ENCODE measurements at regions not wholly inside any gene's neighbourhood (a gene's known extent, or its start where the extent isn't known, plus 50 kb on each side); places are given as distances from the start of the nearest gene placed in this dataset.

DNA sequence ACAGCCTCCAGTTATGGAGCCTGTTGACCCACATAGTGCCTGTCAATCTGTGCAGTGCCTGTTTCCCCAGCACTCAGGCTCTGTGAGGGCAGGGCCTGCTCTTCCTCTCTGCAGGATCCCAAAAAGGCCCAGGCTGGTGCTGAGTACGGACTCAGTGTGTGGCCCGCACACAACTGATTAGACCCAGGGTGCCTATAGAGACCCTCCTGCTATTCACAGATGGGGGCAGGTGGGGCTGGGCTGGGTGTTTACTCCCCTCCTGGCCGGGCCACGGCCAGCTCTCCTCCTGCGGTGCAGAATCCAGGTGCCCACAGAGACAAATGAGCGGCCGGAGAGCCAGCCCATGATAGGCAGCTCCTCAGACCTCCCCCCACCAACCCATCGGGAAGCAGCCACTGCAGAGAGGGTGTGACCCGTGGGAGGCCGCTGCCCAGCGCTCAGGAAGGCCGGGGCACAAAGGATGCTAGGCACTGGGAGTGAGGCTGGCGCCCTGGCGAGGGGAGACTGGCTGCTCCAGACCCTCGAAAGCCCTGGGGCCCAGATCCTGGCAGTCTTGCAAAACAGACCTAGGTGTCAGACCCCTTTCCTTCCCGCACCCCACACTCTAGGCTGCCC, 239.0 kb downstream of the CTTN start:
- no peak for DNase-seq (ENCODE audit: low spot score)
- no peaks in the 10 kb centered on the region for H3K27me3 ChIP-seq
- TF ChIP-seq, protein P1, sequence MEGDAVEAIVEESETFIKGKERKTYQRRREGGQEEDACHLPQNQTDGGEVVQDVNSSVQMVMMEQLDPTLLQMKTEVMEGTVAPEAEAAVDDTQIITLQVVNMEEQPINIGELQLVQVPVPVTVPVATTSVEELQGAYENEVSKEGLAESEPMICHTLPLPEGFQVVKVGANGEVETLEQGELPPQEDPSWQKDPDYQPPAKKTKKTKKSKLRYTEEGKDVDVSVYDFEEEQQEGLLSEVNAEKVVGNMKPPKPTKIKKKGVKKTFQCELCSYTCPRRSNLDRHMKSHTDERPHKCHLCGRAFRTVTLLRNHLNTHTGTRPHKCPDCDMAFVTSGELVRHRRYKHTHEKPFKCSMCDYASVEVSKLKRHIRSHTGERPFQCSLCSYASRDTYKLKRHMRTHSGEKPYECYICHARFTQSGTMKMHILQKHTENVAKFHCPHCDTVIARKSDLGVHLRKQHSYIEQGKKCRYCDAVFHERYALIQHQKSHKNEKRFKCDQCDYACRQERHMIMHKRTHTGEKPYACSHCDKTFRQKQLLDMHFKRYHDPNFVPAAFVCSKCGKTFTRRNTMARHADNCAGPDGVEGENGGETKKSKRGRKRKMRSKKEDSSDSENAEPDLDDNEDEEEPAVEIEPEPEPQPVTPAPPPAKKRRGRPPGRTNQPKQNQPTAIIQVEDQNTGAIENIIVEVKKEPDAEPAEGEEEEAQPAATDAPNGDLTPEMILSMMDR (IDR thresholded peaks at IDR 0.05): no peak
- H3K9me3 ChIP-seq: no peaks in the 10 kb centered on the region
- H3K27ac ChIP-seq: no peak overlapping the region
- no peaks in the 10 kb centered on the region for H3K4me1 ChIP-seq
- no peak overlapping the region for H3K4me3 ChIP-seq
- no peaks in the 10 kb centered on the region for H3K36me3 ChIP-seq

DNA sequence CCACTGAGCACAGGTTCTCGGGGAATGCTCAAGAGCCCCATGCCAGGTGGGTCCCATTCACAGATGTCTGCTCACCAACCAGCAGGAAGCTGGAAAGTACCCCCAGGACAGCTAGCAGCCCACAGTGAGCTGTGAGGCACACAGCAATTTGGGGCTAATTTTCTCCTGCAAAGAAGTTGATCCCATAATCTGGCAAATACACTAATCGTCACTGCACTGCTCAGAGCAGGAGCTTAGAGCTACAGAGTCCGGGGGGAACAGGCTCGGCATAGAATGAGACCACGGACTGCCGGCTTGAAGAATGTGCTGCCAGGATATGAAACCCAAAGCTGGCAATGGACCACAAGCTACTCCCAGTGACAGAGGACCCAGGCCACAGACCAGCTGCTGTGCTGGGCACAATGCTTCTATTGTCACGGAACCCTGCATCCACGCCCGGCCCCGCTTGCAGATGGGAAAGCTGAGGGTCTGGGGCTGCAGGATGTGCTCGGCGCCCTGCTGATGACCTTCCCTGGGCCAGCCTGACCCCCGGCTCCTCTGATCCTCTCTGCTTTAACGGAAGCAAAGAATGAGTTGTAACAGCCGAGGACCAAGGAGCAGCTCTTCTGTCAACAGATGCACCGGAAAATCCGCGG, 239.7 kb downstream of the CTTN start:
- Histone ChIP-seq H3K4me1 (no peaks in the 10 kb centered on the region), H3K36me3 (no peaks in the 10 kb centered on the region), H3K9me3 (no peaks in the 10 kb centered on the region), H3K27me3 (no peaks in the 10 kb centered on the region), H3K4me3 (no peak overlapping the region), H3K27ac (no peak overlapping the region)
- TF ChIP-seq, protein P1 (IDR thresholded peaks at IDR 0.05): no peak
- no peak for DNase-seq (ENCODE audit: low spot score)

DNA sequence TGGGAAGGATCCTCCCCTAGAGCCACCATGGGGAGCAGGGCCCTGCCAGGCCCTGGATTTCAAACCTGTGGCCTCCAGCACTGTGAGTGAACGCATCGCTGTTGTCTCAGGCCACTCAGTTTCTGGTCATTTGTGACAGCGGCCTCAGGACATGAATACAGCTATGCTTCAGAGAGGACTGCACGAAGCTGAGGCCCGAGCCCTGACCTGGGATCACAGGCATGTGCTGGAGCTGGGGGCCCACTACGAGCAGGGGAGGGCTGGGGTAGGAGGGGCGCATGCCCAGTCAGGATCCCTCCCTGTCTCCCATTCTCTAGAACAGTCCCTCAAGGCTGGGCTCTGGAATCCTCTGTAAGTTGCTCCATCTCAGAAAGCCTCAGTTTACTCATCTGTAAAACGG, 242.1 kb downstream of the CTTN start:
- H3K9me3 ChIP-seq: no peaks in the 10 kb centered on the region
- no peak overlapping the region for H3K27ac ChIP-seq
- no peak for DNase-seq (ENCODE audit: low spot score)
- H3K36me3 ChIP-seq: no peaks in the 10 kb centered on the region
- no peaks in the 10 kb centered on the region for H3K4me1 ChIP-seq
- TF ChIP-seq, protein P1 (IDR thresholded peaks at IDR 0.05): no peak
- no peaks in the 10 kb centered on the region for H3K27me3 ChIP-seq
- H3K4me3 ChIP-seq: no peak overlapping the region

DNA sequence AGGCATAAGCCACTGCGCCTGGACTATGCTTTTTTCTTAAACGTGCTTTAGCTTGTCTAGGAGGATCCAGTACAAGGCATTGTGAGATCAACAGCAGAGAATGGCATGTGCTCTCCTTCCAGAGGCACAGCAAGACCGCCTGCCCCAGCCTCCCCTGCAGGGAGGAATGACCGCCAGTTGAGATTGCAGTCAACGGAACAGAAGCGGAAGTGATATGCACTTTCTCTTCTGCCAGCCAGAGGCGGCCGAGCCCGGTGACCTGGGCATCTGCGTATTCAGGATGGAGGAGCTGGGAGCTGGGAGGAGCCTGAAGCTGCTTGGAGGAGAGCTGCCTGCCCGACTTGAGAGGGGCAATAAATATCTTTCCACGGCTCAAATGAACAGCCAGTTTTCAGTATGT, 243.0 kb downstream of the CTTN start:
- H3K4me1 ChIP-seq: no peaks in the 10 kb centered on the region
- H3K36me3 ChIP-seq: no peaks in the 10 kb centered on the region
- TF ChIP-seq, protein P1 (IDR thresholded peaks at IDR 0.05): no peak
- no peaks in the 10 kb centered on the region for H3K9me3 ChIP-seq
- H3K27me3 ChIP-seq: no peaks in the 10 kb centered on the region
- no peak for DNase-seq (ENCODE audit: low spot score)
- no peak overlapping the region for H3K4me3 ChIP-seq
- no peak overlapping the region for H3K27ac ChIP-seq

DNA sequence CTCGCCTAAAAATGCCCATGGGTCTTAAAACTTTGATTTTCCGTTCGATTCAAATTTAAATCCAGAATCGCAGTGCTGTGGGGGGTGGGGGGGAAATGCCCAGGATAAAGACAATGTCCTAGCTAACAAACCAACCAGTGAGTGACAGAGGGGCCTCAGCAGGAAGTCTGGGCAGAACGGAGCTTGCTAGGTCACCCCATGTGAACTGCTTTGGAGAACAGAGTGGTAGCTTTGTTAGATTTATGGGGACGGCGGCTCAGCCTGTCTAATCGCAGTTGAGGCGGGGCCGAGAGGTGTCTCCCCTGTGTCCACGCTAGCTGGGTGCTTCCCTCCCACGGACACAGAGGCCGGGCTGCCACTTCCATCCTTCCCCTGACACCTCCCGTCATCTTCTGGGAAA, 243.9 kb downstream of the CTTN start:
- H3K4me3 ChIP-seq: no peak overlapping the region
- H3K36me3 ChIP-seq: no peaks in the 10 kb centered on the region
- no peaks in the 10 kb centered on the region for H3K27me3 ChIP-seq
- H3K27ac ChIP-seq: no peak overlapping the region
- DNase-seq (ENCODE audit: low spot score): no peak
- H3K9me3 ChIP-seq: no peaks in the 10 kb centered on the region
- TF ChIP-seq, protein P1 (IDR thresholded peaks at IDR 0.05): no peak
- H3K4me1 ChIP-seq: no peaks in the 10 kb centered on the region

DNA sequence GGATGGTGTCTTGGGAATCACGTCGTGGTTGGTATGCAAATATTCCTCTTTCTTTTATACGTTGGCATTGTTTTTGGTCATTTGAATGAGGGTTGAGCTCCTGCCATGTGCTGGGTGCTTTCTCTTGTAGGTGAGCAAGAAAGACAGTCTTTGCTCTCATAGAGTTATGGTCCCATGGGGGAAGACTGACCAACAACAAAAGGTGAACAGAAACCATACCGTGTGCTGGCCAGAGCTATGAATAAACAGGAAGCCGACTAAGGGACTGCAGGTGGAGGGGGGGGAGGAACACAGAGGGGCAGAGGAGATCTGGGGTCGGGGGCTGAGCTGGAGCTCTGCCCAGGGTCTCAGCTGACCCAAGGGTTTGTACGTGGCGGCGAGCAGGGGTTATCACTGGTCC, 245.3 kb downstream of the CTTN start:
- Histone ChIP-seq H3K27me3 (no peaks in the 10 kb centered on the region), H3K4me3 (no peak overlapping the region), H3K9me3 (no peaks in the 10 kb centered on the region), H3K27ac (no peak overlapping the region), H3K4me1 (no peaks in the 10 kb centered on the region), H3K36me3 (no peaks in the 10 kb centered on the region)
- TF ChIP-seq, protein P1 (IDR thresholded peaks at IDR 0.05): no peak
- DNase-seq (ENCODE audit: low spot score): no peak

Measured in right atrium auricular region (tissue), 2 donors.